Endothelial cell of umbilical vein (primary cell): ENCODE measurements at regions not wholly inside any gene's neighbourhood (a gene's known extent, or its start where the extent isn't known, plus 50 kb on each side); places are given as distances from the start of the nearest gene placed in this dataset.

Experiments
- BruUV-seq: library from RNA; stranded (reverse); fragments of 400-500 nt; replicated peaks from 2 replicates; lab custom pipeline; 2021; lab: Mats Ljungman, UMichigan
- CTCF ChIA-PET: fragments of 300-600, 350-600 bp; sonication (Branson Sonifier 250); formaldehyde crosslinking; loops from one replicate; lab custom pipeline; 2021; ENCODE audit warnings: antibody characterized with exemption, inconsistent platforms; lab: Charles Lee
- POLR2A ChIA-PET: fragments of 300-600, 350-600 bp; sonication (Branson Sonifier 250); formaldehyde crosslinking; loops from one replicate; lab custom pipeline; 2021; ENCODE audit warnings: antibody characterized with exemption, inconsistent platforms; lab: Charles Lee
- DNase-seq: peaks from one replicate; pipeline ENCODE4 v3.0.0-alpha.2; 2011; ENCODE audit warnings: low read depth, low spot score
- FAIRE-seq: peaks from 2 replicates; lab custom pipeline; 2011; peaks lifted over from hg19 to GRCh38; lab: Jason Lieb, UNC
- H2AFZ ChIP-seq: 2 replicates; pipeline ENCODE4 v1.6.0; 2012; ENCODE audit warnings: low read depth, low read length, control low read depth, inconsistent platforms
- H3K27ac ChIP-seq: 2 replicates; pipeline ENCODE4 v1.5.1; 2011; ENCODE audit warnings: low read depth, mild to moderate bottlenecking, control low read depth, low read length, moderate library complexity; ENCODE audit not compliant: insufficient read depth
- H3K27me3 ChIP-seq, 2 experiments: 2 replicates each; pipeline versions ENCODE4 v1.6.0 to v1.6.1; 2011; ENCODE audit warnings: low read length in 2 of 2, mixed read lengths in 1 of 2; ENCODE audit not compliant: control insufficient read depth in 2 of 2, insufficient read depth in 2 of 2
- H3K36me3 ChIP-seq, 2 experiments: 2 replicates in 1 of 2; 3 replicates in 1 of 2; pipeline ENCODE4 v1.5.1; 2011; ENCODE audit warnings: low read length in 2 of 2, mild to moderate bottlenecking in 1 of 2, moderate library complexity in 1 of 2; ENCODE audit not compliant: control insufficient read depth in 2 of 2, insufficient read depth in 2 of 2; ENCODE audit errors: extremely low read depth in 1 of 2
- H3K4me1 ChIP-seq: 3 replicates; pipeline ENCODE4 v1.5.1; 2011; ENCODE audit warnings: mild to moderate bottlenecking, low read length; ENCODE audit not compliant: control insufficient read depth, insufficient read depth; ENCODE audit errors: extremely low read depth
- H3K4me2 ChIP-seq: 2 replicates; pipeline ENCODE4 v1.6.1; 2011; ENCODE audit warnings: low read length, control low read depth, mixed read lengths; ENCODE audit not compliant: insufficient read depth
- H3K4me3 ChIP-seq, 3 experiments: fragments of 200-600 bp in 1 of 3; sonication (generic), shearing (Covaris generic) in 1 of 3; replicated peaks in 1 of 3; 2 replicates each; pipeline ENCODE4 v1.5.1; 2011 to 2016; ENCODE audit warnings: control low read depth in 3 of 3, low read length in 3 of 3, mild to moderate bottlenecking in 2 of 3, inconsistent platforms in 1 of 3, low read depth in 1 of 3, moderate library complexity in 1 of 3; ENCODE audit not compliant: insufficient read depth in 1 of 3
- H3K79me2 ChIP-seq: 2 replicates; pipeline ENCODE4 v1.6.0; 2012; ENCODE audit warnings: low read length, inconsistent platforms; ENCODE audit not compliant: control insufficient read depth, insufficient read depth
- H3K9ac ChIP-seq: replicated peaks from 2 replicates; pipeline ENCODE3; 2011; ENCODE audit warnings: low read length, control low read depth; ENCODE audit not compliant: insufficient read depth; ENCODE audit errors: extremely low read depth
- H3K9me1 ChIP-seq: replicated peaks from 3 replicates; pipeline ENCODE4 v1.6.0; 2011; ENCODE audit warnings: mild to moderate bottlenecking, low read length; ENCODE audit not compliant: control insufficient read depth, insufficient read depth; ENCODE audit errors: extremely low read depth
- H3K9me3 ChIP-seq: replicated peaks from 2 replicates; pipeline ENCODE4 v1.5.1; 2012; ENCODE audit warnings: low read length, inconsistent platforms; ENCODE audit not compliant: control insufficient read depth, insufficient read depth
- H4K20me1 ChIP-seq: replicated peaks from 2 replicates; pipeline ENCODE3; 2011; ENCODE audit warnings: mild to moderate bottlenecking, low read length; ENCODE audit not compliant: control insufficient read depth, insufficient read depth; ENCODE audit errors: extremely low read depth
- CTCF ChIP-seq, 2 donors: IDR thresholded peaks; 1 replicate in 1 of 2; 2 replicates in 1 of 2; pipeline ENCODE4 v1.5.1; 2011; ENCODE audit warnings: low read length in 2 of 2, mild to moderate bottlenecking in 2 of 2, moderate library complexity in 2 of 2, control low read depth in 1 of 2, inconsistent platforms in 1 of 2, low read depth in 1 of 2; ENCODE audit not compliant: insufficient read depth in 1 of 2; ENCODE audit errors: extremely low read depth in 1 of 2
- EZH2 ChIP-seq: IDR thresholded peaks from 2 replicates; pipeline ENCODE4 v1.6.1; 2012; ENCODE audit warnings: borderline replicate concordance, low read depth, mild to moderate bottlenecking, moderate library complexity, low read length, inconsistent platforms; ENCODE audit not compliant: severe bottlenecking
- FOS ChIP-seq: IDR thresholded peaks from 2 replicates; pipeline ENCODE4 v1.6.1; 2011; ENCODE audit warnings: mild to moderate bottlenecking, low read length, moderate library complexity, borderline replicate concordance; ENCODE audit not compliant: insufficient read depth
- GATA2 ChIP-seq: IDR thresholded peaks from 2 replicates; pipeline ENCODE4 v1.7.0; 2011; ENCODE audit warnings: low read depth, mild to moderate bottlenecking, moderate library complexity, mixed read lengths, low read length; ENCODE audit not compliant: insufficient read length, insufficient read depth
- JUN ChIP-seq: IDR thresholded peaks from 2 replicates; pipeline ENCODE4 v1.6.1; 2011; ENCODE audit warnings: borderline replicate concordance, low read depth; ENCODE audit not compliant: insufficient read length, insufficient read depth
- MAX ChIP-seq: IDR thresholded peaks from 2 replicates; pipeline ENCODE4 v1.6.1; 2011; ENCODE audit not compliant: insufficient read depth, insufficient read length
- MYC ChIP-seq: IDR thresholded peaks from one replicate; pipeline ENCODE4 v1.6.1; 2011; ENCODE audit warnings: mild to moderate bottlenecking, low read depth, low read length
- POLR2A ChIP-seq: IDR thresholded peaks from 2 replicates; pipeline ENCODE4 v1.6.1; 2012; ENCODE audit warnings: low read depth, mild to moderate bottlenecking, control low read depth, low read length
- POLR2AphosphoS5 ChIP-seq: IDR thresholded peaks from 2 replicates; pipeline ENCODE4 v1.6.1; 2012; ENCODE audit warnings: low read depth, mild to moderate bottlenecking, control low read depth, low read length, moderate library complexity; ENCODE audit not compliant: insufficient read depth
- dilution Hi-C: fragments of 300-500 bp; cut with MboI; formaldehyde crosslinking; loops from one replicate; pipeline ENCODE4 v1.15.0; 2019; ENCODE audit warnings: low sequenced_read_pairs; ENCODE audit not compliant: extremely low pct_ligation_motif_present
- intact Hi-C: fragments of 100-400 bp; cut with micrococcal nuclease; formaldehyde crosslinking; loops from one replicate; pipeline ENCODE4 v1.10.0; 2022

GRCh38 chr4:186424745-186425144, 130.6 kb downstream of the MTNR1A start:
- no peak for FAIRE-seq
- intact Hi-C loops = no loop called here
- no peaks in the 10 kb centered on the region for H3K9me1 ChIP-seq
- no peak overlapping the region for H3K27ac ChIP-seq
- dilution Hi-C loops = no loop called here
- H3K9me3 ChIP-seq = peaks cover 5% of the 10 kb centered on the region
- H2AFZ ChIP-seq = no peak overlapping the region
- ChIA-PET POLR2A (no interaction called here), CTCF (no interaction called here)
- DNase-seq = no peak
- BruUV-seq = no TSS peak
- H3K27me3 ChIP-seq = no peaks in the 10 kb centered on the region
- H3K36me3 ChIP-seq = no peaks in the 10 kb centered on the region
- no peaks in the 10 kb centered on the region for H4K20me1 ChIP-seq
- no peak overlapping the region for H3K4me2 ChIP-seq
- no peaks in the 10 kb centered on the region for H3K4me1 ChIP-seq
- no peak overlapping the region for H3K9ac ChIP-seq
- no peaks in the 10 kb centered on the region for H3K79me2 ChIP-seq
- no peak for TF ChIP-seq CTCF (IDR thresholded peaks at IDR 0.05; ENCODE audit: extremely low read depth in 1 of 2, insufficient read depth in 1 of 2, low read depth in 1 of 2, low read length in 2 of 2)
- no peak overlapping the region for H3K4me3 ChIP-seq

- Histone ChIP-seq H3K4me1 (no peaks in the 10 kb centered on the region), H3K36me3 (no peaks in the 10 kb centered on the region), H3K79me2 (no peaks in the 10 kb centered on the region), H3K27me3 (no peaks in the 10 kb centered on the region), H3K4me3 (no peak overlapping the region), H4K20me1 (no peaks in the 10 kb centered on the region), H3K9ac (no peak overlapping the region), H3K4me2 (no peak overlapping the region), H3K27ac (no peak overlapping the region), H3K9me1 (no peaks in the 10 kb centered on the region), H3K9me3 (peaks cover 5% of the 10 kb centered on the region), H2AFZ (no peak overlapping the region)
- DNase-seq (no peak), FAIRE-seq (no peak)
- ChIA-PET CTCF (no interaction called here), POLR2A (no interaction called here)
- no TSS peak for BruUV-seq
- no peak for TF ChIP-seq POLR2AphosphoS5
- no peak for TF ChIP-seq POLR2A
- no peak for TF ChIP-seq EZH2
- no peak for TF ChIP-seq GATA2
- TF ChIP-seq FOS = no peak
- no peak for TF ChIP-seq MAX
- TF ChIP-seq JUN = no peak
- TF ChIP-seq MYC = no peak
- no peak for TF ChIP-seq CTCF (IDR thresholded peaks at IDR 0.05; ENCODE audit: extremely low read depth in 1 of 2, insufficient read depth in 1 of 2, low read depth in 1 of 2, low read length in 2 of 2)
- intact Hi-C loops (no loop called here), dilution Hi-C loops (no loop called here)
Measured at GRCh38 chr4:186422296-186422695, 133.1 kb downstream of the MTNR1A start.
